ENCODE measurements at regions not wholly inside any gene's neighbourhood (a gene's known extent, or its start where the extent isn't known, plus 50 kb on each side); places are given as distances from the start of the nearest gene placed in this dataset.

DNA sequence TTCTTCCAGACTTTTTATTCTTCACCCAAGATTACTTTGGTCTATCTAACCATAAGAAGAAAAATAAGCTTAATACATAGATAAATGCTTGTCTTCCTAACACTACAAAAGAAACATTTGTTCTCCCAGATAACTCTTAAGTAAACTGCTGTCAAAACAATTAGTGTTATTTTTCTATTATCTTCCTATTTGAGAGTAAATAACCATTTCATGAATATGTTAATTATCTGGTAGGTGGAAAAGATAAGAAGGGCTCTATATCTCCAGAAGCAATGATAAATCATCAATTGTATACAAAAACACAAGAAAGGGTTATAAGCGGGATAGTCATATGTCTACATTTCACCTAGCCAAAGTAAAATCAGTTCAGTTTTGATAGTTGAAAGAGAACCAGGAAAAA is 180.4 kb downstream of the ZIC3 start:
- Mint-ChIP-seq H3K36me3 (ENCODE audit: low read depth, unreplicated experiment) (no peaks in the 10 kb centered on the region), H3K27me3 (ENCODE audit: unreplicated experiment) (peaks cover 2% of the 10 kb centered on the region), H3K27ac (ENCODE audit: unreplicated experiment) (no peak overlapping the region)

DNA sequence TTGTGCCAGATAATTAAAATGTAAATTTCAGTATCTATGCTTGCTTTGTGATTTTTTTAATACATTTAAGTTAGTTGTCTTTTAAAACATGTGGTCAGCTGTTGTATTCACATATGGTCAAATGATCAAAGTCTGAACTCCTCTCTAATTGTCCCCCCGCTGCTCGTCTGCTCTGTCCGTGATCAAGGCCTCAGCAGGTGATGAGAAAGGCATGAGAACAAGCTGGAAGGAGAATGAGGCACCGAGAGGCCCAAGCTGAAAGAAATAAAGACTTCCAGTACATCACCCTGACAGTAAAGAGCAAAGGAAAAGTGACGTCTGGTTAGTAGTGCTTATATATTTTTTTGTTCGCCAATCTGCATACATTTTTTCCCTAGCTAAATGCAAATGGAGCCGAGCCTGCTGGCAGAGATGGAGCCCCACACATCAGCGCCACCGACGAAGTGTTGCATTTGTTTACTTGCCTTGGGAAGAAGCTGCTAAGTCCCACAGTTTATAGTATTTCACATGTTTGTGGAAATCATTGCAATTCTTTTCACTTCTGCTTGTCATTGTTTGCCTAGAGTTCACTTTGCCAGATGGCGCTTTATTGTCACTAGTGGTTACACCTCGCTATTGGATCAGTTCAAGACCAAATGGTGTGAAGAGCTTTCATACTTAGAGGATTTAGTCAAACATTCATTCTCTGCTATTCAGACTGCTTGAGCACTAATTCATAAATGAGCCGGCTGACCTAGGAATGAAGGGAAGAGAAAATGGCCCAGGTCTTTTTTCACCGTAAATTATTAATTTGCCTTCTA is 181.5 kb downstream of the ZIC3 start:
- peak overlapping the region; percentile 48 for H3K27ac Mint-ChIP-seq (ENCODE audit: unreplicated experiment)
- no peak for DNase-seq (ENCODE audit: low spot score)

More for the DNA sequence above, 180.4 kb downstream of the ZIC3 start:
- H3K4me3 Mint-ChIP-seq (ENCODE audit: unreplicated experiment), result no peak overlapping the region
- no peak for DNase-seq (ENCODE audit: low spot score)
- H3K9me3 Mint-ChIP-seq (ENCODE audit: unreplicated experiment), result no peaks in the 10 kb centered on the region
- TF ChIP-seq, protein P1, sequence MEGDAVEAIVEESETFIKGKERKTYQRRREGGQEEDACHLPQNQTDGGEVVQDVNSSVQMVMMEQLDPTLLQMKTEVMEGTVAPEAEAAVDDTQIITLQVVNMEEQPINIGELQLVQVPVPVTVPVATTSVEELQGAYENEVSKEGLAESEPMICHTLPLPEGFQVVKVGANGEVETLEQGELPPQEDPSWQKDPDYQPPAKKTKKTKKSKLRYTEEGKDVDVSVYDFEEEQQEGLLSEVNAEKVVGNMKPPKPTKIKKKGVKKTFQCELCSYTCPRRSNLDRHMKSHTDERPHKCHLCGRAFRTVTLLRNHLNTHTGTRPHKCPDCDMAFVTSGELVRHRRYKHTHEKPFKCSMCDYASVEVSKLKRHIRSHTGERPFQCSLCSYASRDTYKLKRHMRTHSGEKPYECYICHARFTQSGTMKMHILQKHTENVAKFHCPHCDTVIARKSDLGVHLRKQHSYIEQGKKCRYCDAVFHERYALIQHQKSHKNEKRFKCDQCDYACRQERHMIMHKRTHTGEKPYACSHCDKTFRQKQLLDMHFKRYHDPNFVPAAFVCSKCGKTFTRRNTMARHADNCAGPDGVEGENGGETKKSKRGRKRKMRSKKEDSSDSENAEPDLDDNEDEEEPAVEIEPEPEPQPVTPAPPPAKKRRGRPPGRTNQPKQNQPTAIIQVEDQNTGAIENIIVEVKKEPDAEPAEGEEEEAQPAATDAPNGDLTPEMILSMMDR (IDR thresholded peaks at IDR 0.05; ENCODE audit: unreplicated experiment), result no peak
- H3K4me1 Mint-ChIP-seq (ENCODE audit: unreplicated experiment), result peaks cover 7% of the 10 kb centered on the region

DNA sequence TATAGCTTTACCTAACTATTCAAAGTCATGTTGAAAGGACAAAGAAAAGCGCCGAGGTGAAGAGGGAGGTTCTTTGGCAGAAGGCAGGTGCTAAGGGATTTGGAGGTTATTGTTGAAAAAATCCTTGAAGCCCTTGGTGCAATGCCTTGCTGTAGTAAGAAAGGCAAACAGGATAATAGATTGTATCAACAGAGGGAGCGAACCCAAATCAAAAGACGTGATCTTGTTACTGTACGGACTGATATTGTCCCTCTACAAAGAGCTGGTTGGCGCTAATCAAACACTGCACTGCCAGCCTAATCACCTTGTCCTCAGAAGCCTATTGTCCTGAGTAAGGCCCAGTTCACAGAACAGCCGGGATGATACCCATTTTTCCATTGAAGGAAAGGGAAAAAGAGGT is 182.9 kb downstream of the ZIC3 start:
- Mint-ChIP-seq H3K36me3 (ENCODE audit: low read depth, unreplicated experiment) (no peaks in the 10 kb centered on the region), H3K4me1 (ENCODE audit: unreplicated experiment) (peaks cover 5% of the 10 kb centered on the region), H3K27ac (ENCODE audit: unreplicated experiment) (no peak overlapping the region)

More for the DNA sequence above, 181.5 kb downstream of the ZIC3 start:
- Mint-ChIP-seq H3K9me3 (ENCODE audit: unreplicated experiment) (no peaks in the 10 kb centered on the region), H3K36me3 (ENCODE audit: low read depth, unreplicated experiment) (no peaks in the 10 kb centered on the region), H3K27me3 (ENCODE audit: unreplicated experiment) (peaks cover 2% of the 10 kb centered on the region), H3K4me1 (ENCODE audit: unreplicated experiment) (peaks cover 7% of the 10 kb centered on the region), H3K4me3 (ENCODE audit: unreplicated experiment) (no peak overlapping the region)
- TF ChIP-seq, protein P1 (IDR thresholded peaks at IDR 0.05; ENCODE audit: unreplicated experiment), result no peak

DNA sequence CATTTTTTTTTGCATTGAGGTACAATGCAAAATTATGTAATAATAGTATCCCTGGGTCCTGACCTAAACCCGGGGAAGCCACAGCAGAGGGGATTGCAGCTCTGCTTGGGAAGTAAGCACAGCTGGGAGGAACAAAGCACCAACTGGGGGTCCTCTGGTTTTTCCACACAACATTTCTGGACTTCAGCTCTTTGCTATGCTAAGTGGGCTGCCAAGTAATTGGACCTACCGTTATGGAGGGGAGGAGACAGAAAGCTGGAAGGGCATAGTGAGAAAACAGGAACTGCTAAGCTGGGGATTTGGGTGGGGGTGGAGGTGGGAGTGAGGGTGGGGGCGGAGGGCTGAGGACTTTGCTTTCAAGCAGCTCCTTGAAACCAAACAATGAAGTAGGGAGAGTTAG is 183.3 kb downstream of the ZIC3 start:
- Mint-ChIP-seq H3K9me3 (ENCODE audit: unreplicated experiment) (no peaks in the 10 kb centered on the region), H3K27me3 (ENCODE audit: unreplicated experiment) (peaks cover 2% of the 10 kb centered on the region), H3K27ac (ENCODE audit: unreplicated experiment) (no peak overlapping the region), H3K36me3 (ENCODE audit: low read depth, unreplicated experiment) (no peaks in the 10 kb centered on the region), H3K4me1 (ENCODE audit: unreplicated experiment) (peaks cover 5% of the 10 kb centered on the region), H3K4me3 (ENCODE audit: unreplicated experiment) (no peak overlapping the region)
- no peak for DNase-seq (ENCODE audit: low spot score)
- TF ChIP-seq, protein P1 (IDR thresholded peaks at IDR 0.05; ENCODE audit: unreplicated experiment), result no peak

More for the DNA sequence above, 182.9 kb downstream of the ZIC3 start:
- H3K4me3 Mint-ChIP-seq (ENCODE audit: unreplicated experiment), result no peak overlapping the region
- H3K27me3 Mint-ChIP-seq (ENCODE audit: unreplicated experiment), result peaks cover 2% of the 10 kb centered on the region
- no peak for DNase-seq (ENCODE audit: low spot score)
- TF ChIP-seq, protein P1 (IDR thresholded peaks at IDR 0.05; ENCODE audit: unreplicated experiment), result no peak
- no peaks in the 10 kb centered on the region for H3K9me3 Mint-ChIP-seq (ENCODE audit: unreplicated experiment)

DNA sequence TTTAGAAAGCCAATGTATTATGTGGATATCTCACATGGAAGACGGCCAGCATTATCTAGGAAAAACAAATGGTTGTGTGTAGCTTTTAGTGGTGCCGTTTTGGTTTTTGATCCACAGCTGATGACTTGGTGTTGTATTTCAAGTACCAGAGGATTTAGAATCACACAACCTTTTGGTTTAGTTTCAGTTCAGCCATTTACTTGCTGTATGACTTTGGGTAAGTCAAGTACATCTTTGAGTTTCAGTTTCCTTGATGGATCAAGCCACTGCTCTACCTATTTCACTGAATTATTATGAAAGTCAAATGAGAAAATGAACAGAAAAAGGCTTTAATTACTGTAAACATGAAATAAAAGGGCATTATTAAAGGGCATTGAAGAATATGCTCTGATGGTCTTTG is 205.6 kb downstream of the ZIC3 start:
- Mint-ChIP-seq H3K9me3 (ENCODE audit: unreplicated experiment) (no peaks in the 10 kb centered on the region), H3K27me3 (ENCODE audit: unreplicated experiment) (no peaks in the 10 kb centered on the region), H3K4me3 (ENCODE audit: unreplicated experiment) (no peak overlapping the region), H3K27ac (ENCODE audit: unreplicated experiment) (no peak overlapping the region), H3K4me1 (ENCODE audit: unreplicated experiment) (peaks cover 5% of the 10 kb centered on the region), H3K36me3 (ENCODE audit: low read depth, unreplicated experiment) (no peaks in the 10 kb centered on the region)
- TF ChIP-seq, protein P1 (IDR thresholded peaks at IDR 0.05; ENCODE audit: unreplicated experiment), result no peak
- DNase-seq (ENCODE audit: low spot score), result no peak
